Astrocyte (in vitro differentiated cells and primary cell): ENCODE measurements at regions not wholly inside any gene's neighbourhood (a gene's known extent, or its start where the extent isn't known, plus 50 kb on each side); places are given as distances from the start of the nearest gene placed in this dataset.

Experiments
- EZH2 ChIP-seq: IDR thresholded peaks from 2 replicates; pipeline ENCODE4 v1.6.1; 2012; ENCODE audit warnings: mild to moderate bottlenecking, low read length, inconsistent platforms; ENCODE audit not compliant: insufficient read depth
- TF ChIP-seq, protein P1 (sequence below): IDR thresholded peaks from 2 replicates; pipeline ENCODE4 v1.5.1; 2011; ENCODE audit warnings: low read depth, mild to moderate bottlenecking, inconsistent platforms, low read length, moderate library complexity; ENCODE audit not compliant: insufficient read depth

DNA sequence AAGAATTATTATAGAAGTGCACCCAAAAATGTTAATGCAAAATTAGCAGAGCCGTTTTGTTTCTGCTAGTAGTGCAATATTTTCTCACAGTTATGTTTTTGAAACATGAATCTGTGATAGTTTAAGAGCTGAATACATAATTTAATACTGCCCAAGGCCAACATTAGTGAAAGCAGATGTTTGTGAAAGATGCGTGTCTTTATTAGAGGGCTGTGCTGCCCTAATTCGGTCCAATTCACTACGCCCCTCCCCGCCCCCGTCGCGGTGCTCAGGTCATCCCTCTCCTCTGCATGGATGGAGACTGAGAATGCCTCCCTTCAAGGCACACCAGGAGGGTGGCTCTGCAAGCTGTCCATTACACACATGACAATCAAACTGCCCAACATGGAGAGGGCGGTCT, 172.0 kb downstream of the TEX36 start:
- TF ChIP-seq EZH2: no peak
- TF ChIP-seq, protein P1, sequence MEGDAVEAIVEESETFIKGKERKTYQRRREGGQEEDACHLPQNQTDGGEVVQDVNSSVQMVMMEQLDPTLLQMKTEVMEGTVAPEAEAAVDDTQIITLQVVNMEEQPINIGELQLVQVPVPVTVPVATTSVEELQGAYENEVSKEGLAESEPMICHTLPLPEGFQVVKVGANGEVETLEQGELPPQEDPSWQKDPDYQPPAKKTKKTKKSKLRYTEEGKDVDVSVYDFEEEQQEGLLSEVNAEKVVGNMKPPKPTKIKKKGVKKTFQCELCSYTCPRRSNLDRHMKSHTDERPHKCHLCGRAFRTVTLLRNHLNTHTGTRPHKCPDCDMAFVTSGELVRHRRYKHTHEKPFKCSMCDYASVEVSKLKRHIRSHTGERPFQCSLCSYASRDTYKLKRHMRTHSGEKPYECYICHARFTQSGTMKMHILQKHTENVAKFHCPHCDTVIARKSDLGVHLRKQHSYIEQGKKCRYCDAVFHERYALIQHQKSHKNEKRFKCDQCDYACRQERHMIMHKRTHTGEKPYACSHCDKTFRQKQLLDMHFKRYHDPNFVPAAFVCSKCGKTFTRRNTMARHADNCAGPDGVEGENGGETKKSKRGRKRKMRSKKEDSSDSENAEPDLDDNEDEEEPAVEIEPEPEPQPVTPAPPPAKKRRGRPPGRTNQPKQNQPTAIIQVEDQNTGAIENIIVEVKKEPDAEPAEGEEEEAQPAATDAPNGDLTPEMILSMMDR: no peak
